ENCODE measurements at regions not wholly inside any gene's neighbourhood (a gene's known extent, or its start where the extent isn't known, plus 50 kb on each side); places are given as distances from the start of the nearest gene placed in this dataset.

GRCh38 chr1:105398909-105399308 lies 1649.2 kb downstream of the AMY1C start:
- Histone ChIP-seq H3K36me3 (no peaks in the 10 kb centered on the region), H3K4me1 (ENCODE audit: low read depth) (no peaks in the 10 kb centered on the region), H3K27me3 (no peaks in the 10 kb centered on the region), H3K4me3 (no peak overlapping the region), H3K27ac (no peak overlapping the region), H3K9me3 (ENCODE audit: low read depth) (no peaks in the 10 kb centered on the region)
- no peak for TF ChIP-seq CTCF (IDR thresholded peaks at IDR 0.05; ENCODE audit: low read depth, low read length)
- no peak for DNase-seq (ENCODE audit: low read depth in 1 of 2, low spot score in 1 of 2)

GRCh38 chr1:105399716-105400115 lies 1650.0 kb downstream of the AMY1C start:
- no peaks in the 10 kb centered on the region for H3K36me3 ChIP-seq
- no peak for DNase-seq (ENCODE audit: low read depth in 1 of 2, low spot score in 1 of 2)
- H3K27me3 ChIP-seq: no peaks in the 10 kb centered on the region
- no peak overlapping the region for H3K27ac ChIP-seq
- H3K4me3 ChIP-seq: no peak overlapping the region
- H3K9me3 ChIP-seq (ENCODE audit: low read depth): no peaks in the 10 kb centered on the region
- no peaks in the 10 kb centered on the region for H3K4me1 ChIP-seq (ENCODE audit: low read depth)
- TF ChIP-seq CTCF (IDR thresholded peaks at IDR 0.05; ENCODE audit: low read depth, low read length): no peak

GRCh38 chr1:105416261-105416660 lies 1640.2 kb upstream of the PRMT6 start:
- Histone ChIP-seq H3K36me3 (no peaks in the 10 kb centered on the region), H3K27me3 (no peaks in the 10 kb centered on the region), H3K4me1 (ENCODE audit: low read depth) (no peaks in the 10 kb centered on the region), H3K27ac (no peak overlapping the region), H3K4me3 (no peak overlapping the region), H3K9me3 (ENCODE audit: low read depth) (no peaks in the 10 kb centered on the region)
- no peak for TF ChIP-seq CTCF (IDR thresholded peaks at IDR 0.05; ENCODE audit: low read depth, low read length)
- DNase-seq (ENCODE audit: low read depth in 1 of 2, low spot score in 1 of 2): no peak

GRCh38 chr1:105419030-105419429 lies 1637.4 kb upstream of the PRMT6 start:
- Histone ChIP-seq H3K27ac (no peak overlapping the region), H3K27me3 (no peaks in the 10 kb centered on the region), H3K4me1 (ENCODE audit: low read depth) (no peaks in the 10 kb centered on the region), H3K36me3 (no peaks in the 10 kb centered on the region), H3K9me3 (ENCODE audit: low read depth) (no peaks in the 10 kb centered on the region), H3K4me3 (no peak overlapping the region)
- DNase-seq (ENCODE audit: low read depth in 1 of 2, low spot score in 1 of 2): no peak
- no peak for TF ChIP-seq CTCF (IDR thresholded peaks at IDR 0.05; ENCODE audit: low read depth, low read length)

GRCh38 chr1:105427543-105427942 lies 1628.9 kb upstream of the PRMT6 start:
- no peaks in the 10 kb centered on the region for H3K27me3 ChIP-seq
- TF ChIP-seq CTCF (IDR thresholded peaks at IDR 0.05; ENCODE audit: low read depth, low read length): no peak
- H3K27ac ChIP-seq: no peak overlapping the region
- H3K36me3 ChIP-seq: no peaks in the 10 kb centered on the region
- no peak for DNase-seq (ENCODE audit: low read depth in 1 of 2, low spot score in 1 of 2)
- no peak overlapping the region for H3K4me3 ChIP-seq
- H3K9me3 ChIP-seq (ENCODE audit: low read depth): no peaks in the 10 kb centered on the region
- no peaks in the 10 kb centered on the region for H3K4me1 ChIP-seq (ENCODE audit: low read depth)

Data from cardiac muscle cell (in vitro differentiated cells and primary cell).